ENCODE measurements at regions not wholly inside any gene's neighbourhood (a gene's known extent, or its start where the extent isn't known, plus 50 kb on each side); places are given as distances from the start of the nearest gene placed in this dataset.

DNA sequence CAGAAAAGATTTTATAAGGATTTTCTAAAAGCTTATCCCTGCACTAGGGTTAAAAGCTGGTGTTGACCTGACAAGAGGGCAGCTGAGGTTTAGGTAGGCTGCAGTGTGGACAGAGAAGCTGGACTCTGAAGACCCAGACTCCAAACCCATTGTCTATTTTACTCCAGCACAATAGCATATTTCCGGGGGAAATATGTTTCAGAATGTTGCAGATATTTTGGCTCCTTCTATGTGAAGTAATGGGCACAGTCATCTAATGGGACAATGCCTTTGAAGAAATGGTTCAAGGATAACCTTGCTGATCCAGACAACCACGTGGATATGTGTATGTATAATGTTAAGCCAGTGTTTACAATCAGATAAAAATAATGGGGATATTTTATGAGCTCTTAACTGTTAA is 173.8 kb upstream of the TSC22D1 start:
- TF ChIP-seq RFX5 (IDR thresholded peaks at IDR 0.05) (no peak), MAZ (IDR thresholded peaks at IDR 0.05; ENCODE audit: borderline replicate concordance, low read depth, low read length) (no peak), CTCF (IDR thresholded peaks at IDR 0.05) (no peak), POLR2A (IDR thresholded peaks at IDR 0.05; ENCODE audit: low read length) (no peak), ZNF302 (CRISPR knock-in tag; IDR thresholded peaks at IDR 0.05) (no peak), MAX (IDR thresholded peaks at IDR 0.05) (no peak), ZFP36 (IDR thresholded peaks at IDR 0.05; ENCODE audit: borderline replicate concordance, partially characterized antibody) (no peak), EP300 (IDR thresholded peaks at IDR 0.05) (no peak), RNF2 (IDR thresholded peaks at IDR 0.05; ENCODE audit: borderline replicate concordance, low read depth) (no peak)
